ENCODE measurements at regions not wholly inside any gene's neighbourhood (a gene's known extent, or its start where the extent isn't known, plus 50 kb on each side); places are given as distances from the start of the nearest gene placed in this dataset.

DNA sequence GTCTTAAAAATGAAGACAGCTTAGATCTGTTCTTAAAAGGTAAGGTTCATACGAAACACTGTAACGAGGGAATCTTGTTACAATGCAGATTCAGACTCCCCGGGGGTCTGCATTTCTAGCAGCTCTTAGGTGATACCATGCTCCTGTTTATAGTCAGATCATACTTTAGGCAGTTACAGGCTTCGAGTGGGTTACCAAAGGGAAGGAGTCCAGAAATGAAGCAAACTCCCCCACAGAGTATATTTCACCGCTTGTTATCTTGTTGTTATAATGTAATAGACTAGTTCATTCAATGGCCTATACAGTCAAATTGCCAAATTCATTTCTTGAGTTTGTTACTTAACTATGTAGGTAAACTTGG lies 601.1 kb downstream of the USP25 start:
- Histone ChIP-seq H2AK5ac (ENCODE audit: low read depth, low read length) (no peak overlapping the region), H2BK5ac (ENCODE audit: low read length) (no peak overlapping the region), H3K23ac (ENCODE audit: low read depth, low read length, poor library complexity) (no peak overlapping the region), H3K4me3 (ENCODE audit: low read length in 2 of 2) (no peak overlapping the region), H3K9ac (ENCODE audit: low read depth, low read length, poor library complexity) (no peak overlapping the region), H3K36me3 (replicated peaks in 1 of 2; ENCODE audit: control insufficient read depth in 2 of 2, insufficient read depth in 2 of 2, low read length in 2 of 2) (peaks cover 0 to 38% of the 10 kb centered on the region in 2 donors), H3K18ac (ENCODE audit: low read length) (no peak overlapping the region), H3K4me1 (ENCODE audit: control insufficient read depth in 2 of 2, insufficient read depth in 1 of 2, low read depth in 1 of 2, low read length in 2 of 2) (peaks cover 0 to 18% of the 10 kb centered on the region in 2 donors), H2BK15ac (ENCODE audit: low read length) (no peak overlapping the region), H3K14ac (ENCODE audit: low read length) (no peak overlapping the region), H4K91ac (ENCODE audit: low read depth, low read length, poor library complexity) (no peak overlapping the region), H3K27me3 (ENCODE audit: control insufficient read depth in 3 of 3, insufficient read depth in 3 of 3, low read depth in 1 of 3, low read length in 3 of 3) (no peaks in the 10 kb centered on the region), H4K8ac (ENCODE audit: low read depth, low read length) (no peak overlapping the region), H2BK12ac (ENCODE audit: low read length) (no peak overlapping the region), H2BK120ac (ENCODE audit: low read depth, low read length) (no peak overlapping the region), H3K9me3 (replicated peaks in 1 of 2; ENCODE audit: control insufficient read depth in 2 of 2, insufficient read depth in 1 of 2, low read depth in 1 of 2, low read length in 2 of 2) (peaks cover 0 to 28% of the 10 kb centered on the region in 2 donors), H3K79me1 (ENCODE audit: low read depth, low read length) (no peaks in the 10 kb centered on the region), H3K4me2 (ENCODE audit: insufficient read depth, low read length, poor library complexity, severe bottlenecking) (no peak overlapping the region), H3K4ac (ENCODE audit: low read length) (no peak overlapping the region), H2AFZ (ENCODE audit: low read length) (no peak overlapping the region), H3K27ac (replicated peaks; ENCODE audit: low read length) (no peak overlapping the region)
- DNase-seq (ENCODE audit: low spot score), result no peak
- no CpG with 5 or more reads among the region's 5 CpGs for WGBS, 2 donors (ENCODE audit: extremely low coverage in 2 of 2, insufficient read length in 2 of 2, insufficient replicate concordance in 1 of 2)

DNA sequence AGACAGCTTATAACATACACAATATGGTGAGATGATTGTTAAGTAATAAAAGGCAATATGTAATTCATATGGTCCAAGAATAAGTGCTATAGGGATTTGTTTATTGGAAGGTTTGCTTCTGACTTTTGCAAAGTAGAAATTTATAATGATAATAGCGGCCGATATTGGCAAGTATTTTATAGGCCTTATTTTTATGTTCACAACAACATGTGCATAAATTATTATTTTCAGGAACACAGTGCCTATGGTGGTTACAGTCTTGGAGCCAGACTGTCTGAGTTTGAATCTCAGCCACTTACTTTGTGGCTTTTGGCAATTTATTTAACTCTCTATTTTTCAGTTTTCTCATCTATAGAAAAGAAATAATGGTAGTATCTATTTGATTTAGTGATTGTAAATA lies 607.5 kb downstream of the USP25 start:
- Histone ChIP-seq H3K4me1 (ENCODE audit: control insufficient read depth in 2 of 2, insufficient read depth in 1 of 2, low read depth in 1 of 2, low read length in 2 of 2) (no peaks in the 10 kb centered on the region), H2AFZ (ENCODE audit: low read length) (no peak overlapping the region), H3K36me3 (replicated peaks in 1 of 2; ENCODE audit: control insufficient read depth in 2 of 2, insufficient read depth in 2 of 2, low read length in 2 of 2) (peaks cover 0 to 29% of the 10 kb centered on the region in 2 donors), H3K23ac (ENCODE audit: low read depth, low read length, poor library complexity) (no peak overlapping the region), H3K9ac (ENCODE audit: low read depth, low read length, poor library complexity) (no peak overlapping the region), H4K91ac (ENCODE audit: low read depth, low read length, poor library complexity) (no peak overlapping the region), H2BK120ac (ENCODE audit: low read depth, low read length) (no peak overlapping the region), H4K8ac (ENCODE audit: low read depth, low read length) (no peak overlapping the region), H3K4ac (ENCODE audit: low read length) (no peak overlapping the region), H2BK5ac (ENCODE audit: low read length) (no peak overlapping the region), H3K9me3 (replicated peaks in 1 of 2; ENCODE audit: control insufficient read depth in 2 of 2, insufficient read depth in 1 of 2, low read depth in 1 of 2, low read length in 2 of 2) (peaks cover 0 to 37% of the 10 kb centered on the region in 2 donors), H3K79me1 (ENCODE audit: low read depth, low read length) (no peaks in the 10 kb centered on the region), H3K18ac (ENCODE audit: low read length) (no peak overlapping the region), H3K27me3 (ENCODE audit: control insufficient read depth in 3 of 3, insufficient read depth in 3 of 3, low read depth in 1 of 3, low read length in 3 of 3) (no peaks in the 10 kb centered on the region), H3K4me3 (ENCODE audit: low read length in 2 of 2) (no peak overlapping the region), H2BK15ac (ENCODE audit: low read length) (no peak overlapping the region), H2BK12ac (ENCODE audit: low read length) (no peak overlapping the region), H2AK5ac (ENCODE audit: low read depth, low read length) (no peak overlapping the region), H3K14ac (ENCODE audit: low read length) (no peak overlapping the region), H3K4me2 (ENCODE audit: insufficient read depth, low read length, poor library complexity, severe bottlenecking) (no peak overlapping the region), H3K27ac (replicated peaks; ENCODE audit: low read length) (no peak overlapping the region)
- no peak for DNase-seq (ENCODE audit: low spot score)
- no CpG with 5 or more reads among the region's 2 CpGs for whole genome bisulfite sequencing, 2 donors (ENCODE audit: extremely low coverage in 2 of 2, insufficient read length in 2 of 2, insufficient replicate concordance in 1 of 2)

DNA sequence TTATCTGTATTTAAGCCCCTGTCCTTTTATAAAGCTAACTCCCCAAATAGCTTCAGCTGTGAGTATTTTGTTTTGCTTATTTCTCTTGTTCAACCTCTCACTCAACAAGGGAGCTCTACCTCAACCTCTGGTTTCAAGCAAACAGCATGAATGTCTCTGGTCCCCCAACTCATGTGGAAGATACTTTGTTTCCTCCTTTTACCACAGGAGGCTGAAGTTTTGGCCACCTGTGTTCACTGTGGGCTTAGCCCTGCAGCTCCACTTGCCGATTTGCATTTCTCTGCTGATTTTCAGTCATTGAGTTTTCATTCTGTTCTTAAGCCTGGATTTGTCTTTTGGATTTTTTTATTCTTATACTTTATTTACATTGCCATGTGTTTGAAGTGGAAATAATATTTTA lies 613.1 kb downstream of the USP25 start:
- no CpG with 5 or more reads among the region's 1 CpG for WGBS, 2 donors (ENCODE audit: extremely low coverage in 2 of 2, insufficient read length in 2 of 2, insufficient replicate concordance in 1 of 2)
- H2BK120ac ChIP-seq (ENCODE audit: low read depth, low read length), result no peak overlapping the region
- no peaks in the 10 kb centered on the region for H3K27me3 ChIP-seq (ENCODE audit: control insufficient read depth in 3 of 3, insufficient read depth in 3 of 3, low read depth in 1 of 3, low read length in 3 of 3)
- no peak overlapping the region for H3K4me2 ChIP-seq (ENCODE audit: insufficient read depth, low read length, poor library complexity, severe bottlenecking)
- H4K8ac ChIP-seq (ENCODE audit: low read depth, low read length), result no peak overlapping the region
- H2BK5ac ChIP-seq (ENCODE audit: low read length), result no peak overlapping the region
- H3K14ac ChIP-seq (ENCODE audit: low read length), result no peak overlapping the region
- H3K9ac ChIP-seq (ENCODE audit: low read depth, low read length, poor library complexity), result no peak overlapping the region
- H4K91ac ChIP-seq (ENCODE audit: low read depth, low read length, poor library complexity), result no peak overlapping the region
- no peak overlapping the region for H3K4me3 ChIP-seq (ENCODE audit: low read length in 2 of 2)
- H3K23ac ChIP-seq (ENCODE audit: low read depth, low read length, poor library complexity), result no peak overlapping the region
- H3K4me1 ChIP-seq (ENCODE audit: control insufficient read depth in 2 of 2, insufficient read depth in 1 of 2, low read depth in 1 of 2, low read length in 2 of 2), result peaks cover 0 to 1% of the 10 kb centered on the region in 2 donors
- no peak overlapping the region for H2BK12ac ChIP-seq (ENCODE audit: low read length)
- no peaks in the 10 kb centered on the region for H3K36me3 ChIP-seq (replicated peaks in 1 of 2; ENCODE audit: control insufficient read depth in 2 of 2, insufficient read depth in 2 of 2, low read length in 2 of 2)
- H3K18ac ChIP-seq (ENCODE audit: low read length), result no peak overlapping the region
- no peak overlapping the region for H3K4ac ChIP-seq (ENCODE audit: low read length)
- no peaks in the 10 kb centered on the region for H3K79me1 ChIP-seq (ENCODE audit: low read depth, low read length)
- H2AK5ac ChIP-seq (ENCODE audit: low read depth, low read length), result no peak overlapping the region
- H3K9me3 ChIP-seq (replicated peaks in 1 of 2; ENCODE audit: control insufficient read depth in 2 of 2, insufficient read depth in 1 of 2, low read depth in 1 of 2, low read length in 2 of 2), result peaks cover 0 to 11% of the 10 kb centered on the region in 2 donors
- H2BK15ac ChIP-seq (ENCODE audit: low read length), result no peak overlapping the region
- no peak overlapping the region for H3K27ac ChIP-seq (replicated peaks; ENCODE audit: low read length)
- H2AFZ ChIP-seq (ENCODE audit: low read length), result no peak overlapping the region
- no peak for DNase-seq (ENCODE audit: low spot score)

DNA sequence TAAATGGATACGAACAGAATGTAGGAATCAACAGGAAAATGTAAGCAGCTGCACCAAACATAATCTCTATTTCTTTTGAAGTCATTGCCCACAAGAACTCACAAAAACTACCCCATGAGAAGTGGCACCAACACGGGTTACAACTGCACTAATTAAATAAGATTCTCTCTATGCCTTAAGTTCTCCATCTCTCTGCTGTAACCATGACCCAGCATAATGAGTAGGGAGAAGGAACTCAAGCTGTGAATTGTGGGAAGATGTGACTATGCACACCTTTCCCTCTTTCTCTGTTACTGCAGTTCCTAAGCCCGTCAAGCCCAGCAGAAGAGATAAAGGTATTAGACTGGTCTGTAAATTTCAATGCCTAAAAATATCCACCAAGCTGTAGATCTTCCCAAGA lies 614.0 kb downstream of the USP25 start:
- Histone ChIP-seq H4K8ac (ENCODE audit: low read depth, low read length) (no peak overlapping the region), H3K14ac (ENCODE audit: low read length) (no peak overlapping the region), H3K9me3 (replicated peaks in 1 of 2; ENCODE audit: control insufficient read depth in 2 of 2, insufficient read depth in 1 of 2, low read depth in 1 of 2, low read length in 2 of 2) (peaks cover 0 to 11% of the 10 kb centered on the region in 2 donors), H2BK5ac (ENCODE audit: low read length) (no peak overlapping the region), H3K4me2 (ENCODE audit: insufficient read depth, low read length, poor library complexity, severe bottlenecking) (no peak overlapping the region), H3K79me1 (ENCODE audit: low read depth, low read length) (no peaks in the 10 kb centered on the region), H3K23ac (ENCODE audit: low read depth, low read length, poor library complexity) (no peak overlapping the region), H3K27ac (replicated peaks; ENCODE audit: low read length) (no peak overlapping the region), H2BK120ac (ENCODE audit: low read depth, low read length) (no peak overlapping the region), H2BK12ac (ENCODE audit: low read length) (no peak overlapping the region), H4K91ac (ENCODE audit: low read depth, low read length, poor library complexity) (no peak overlapping the region), H2AK5ac (ENCODE audit: low read depth, low read length) (no peak overlapping the region), H3K36me3 (replicated peaks in 1 of 2; ENCODE audit: control insufficient read depth in 2 of 2, insufficient read depth in 2 of 2, low read length in 2 of 2) (no peaks in the 10 kb centered on the region), H3K18ac (ENCODE audit: low read length) (no peak overlapping the region), H2BK15ac (ENCODE audit: low read length) (no peak overlapping the region), H3K4me3 (ENCODE audit: low read length in 2 of 2) (no peak overlapping the region), H3K4me1 (ENCODE audit: control insufficient read depth in 2 of 2, insufficient read depth in 1 of 2, low read depth in 1 of 2, low read length in 2 of 2) (peaks cover 0 to 1% of the 10 kb centered on the region in 2 donors), H3K27me3 (ENCODE audit: control insufficient read depth in 3 of 3, insufficient read depth in 3 of 3, low read depth in 1 of 3, low read length in 3 of 3) (no peaks in the 10 kb centered on the region), H2AFZ (ENCODE audit: low read length) (no peak overlapping the region), H3K9ac (ENCODE audit: low read depth, low read length, poor library complexity) (no peak overlapping the region), H3K4ac (ENCODE audit: low read length) (no peak overlapping the region)
- no peak for DNase-seq (ENCODE audit: low spot score)
- WGBS, 2 donors (ENCODE audit: extremely low coverage in 2 of 2, insufficient read length in 2 of 2, insufficient replicate concordance in 1 of 2), result no CpG with 5 or more reads among the region's 3 CpGs

All from neuronal stem cell (in vitro differentiated cells).